Left ventricle myocardium inferior (tissue), 1 donor: ENCODE measurements at regions not wholly inside any gene's neighbourhood (a gene's known extent, or its start where the extent isn't known, plus 50 kb on each side); places are given as distances from the start of the nearest gene placed in this dataset.

ENCODE experiments used
- DNase-seq: peaks from one replicate; pipeline ENCODE4 v3.0.0-alpha.2; 2020
- H3K27ac ChIP-seq: fragments of 200-600 bp; replicated peaks from 2 replicates; pipeline ENCODE4 v1.8.0; 2021
- H3K27me3 ChIP-seq: fragments of 200-600 bp; 2 replicates; pipeline ENCODE4 v1.8.0; 2021; ENCODE audit warnings: low read depth
- H3K36me3 ChIP-seq: fragments of 200-600 bp; 2 replicates; pipeline ENCODE4 v1.8.0; 2021
- H3K4me1 ChIP-seq: fragments of 200-600 bp; 2 replicates; pipeline ENCODE4 v1.8.0; 2021
- H3K4me3 ChIP-seq: fragments of 200-600 bp; 2 replicates; pipeline ENCODE4 v1.8.0; 2021; ENCODE audit warnings: mild to moderate bottlenecking, moderate library complexity
- H3K9me3 ChIP-seq: fragments of 200-600 bp; replicated peaks from 2 replicates; pipeline ENCODE4 v1.8.0; 2021
- CTCF ChIP-seq: fragments of 200-600 bp; IDR thresholded peaks from 2 replicates; pipeline ENCODE4 v1.8.0; 2021; ENCODE audit warnings: antibody characterized with exemption, mild to moderate bottlenecking, borderline replicate concordance
- intact Hi-C: fragments of 100-400 bp; cut with micrococcal nuclease; formaldehyde crosslinking; loops from one replicate; pipeline ENCODE4 v1.11.0; 2022
- donor health status: DM: no; HTN: yes; CAD: no; lungs with severe emphysema.

- no peaks in the 10 kb centered on the region for H3K36me3 ChIP-seq
- H3K4me3 ChIP-seq = no peak overlapping the region
- H3K4me1 ChIP-seq = peaks cover 4% of the 10 kb centered on the region
- TF ChIP-seq CTCF = no peak
- H3K27ac ChIP-seq = no peak overlapping the region
- no peaks in the 10 kb centered on the region for H3K9me3 ChIP-seq
- H3K27me3 ChIP-seq = no peaks in the 10 kb centered on the region
- intact Hi-C loops = no loop called here
- DNase-seq = no peak
Measured at GRCh38 chr2:205869439-205869838, 187.1 kb downstream of the NRP2 start.

GRCh38 chr2:205868773-205869333 lies 186.6 kb downstream of the NRP2 start:
- TF ChIP-seq CTCF = no peak

GRCh38 chr2:205868053-205868452 lies 185.8 kb downstream of the NRP2 start:
- DNase-seq = no peak
- no peaks in the 10 kb centered on the region for H3K36me3 ChIP-seq
- no peak overlapping the region for H3K27ac ChIP-seq
- peaks cover 4% of the 10 kb centered on the region for H3K4me1 ChIP-seq
- no peaks in the 10 kb centered on the region for H3K27me3 ChIP-seq
- intact Hi-C loops = no loop called here
- no peak for TF ChIP-seq CTCF
- H3K4me3 ChIP-seq = no peak overlapping the region
- H3K9me3 ChIP-seq = no peaks in the 10 kb centered on the region

More at GRCh38 chr2:205868773-205869333, 186.6 kb downstream of the NRP2 start:
- H3K9me3 ChIP-seq = no peaks in the 10 kb centered on the region
- H3K36me3 ChIP-seq = no peaks in the 10 kb centered on the region
- H3K4me3 ChIP-seq = no peak overlapping the region
- H3K27me3 ChIP-seq = no peaks in the 10 kb centered on the region
- DNase-seq = no peak
- H3K27ac ChIP-seq = no peak overlapping the region
- intact Hi-C loops = no loop called here
- peaks cover 4% of the 10 kb centered on the region for H3K4me1 ChIP-seq

GRCh38 chr2:205867371-205867770 lies 185.1 kb downstream of the NRP2 start:
- Histone ChIP-seq H3K4me1 (peaks cover 4% of the 10 kb centered on the region), H3K27ac (no peak overlapping the region), H3K4me3 (no peak overlapping the region), H3K9me3 (no peaks in the 10 kb centered on the region), H3K36me3 (no peaks in the 10 kb centered on the region), H3K27me3 (no peaks in the 10 kb centered on the region)
- intact Hi-C loops = no loop called here
- TF ChIP-seq CTCF = no peak
- DNase-seq = no peak

GRCh38 chr2:205865905-205866441 lies 183.7 kb downstream of the NRP2 start:
- TF ChIP-seq CTCF = no peak
- Histone ChIP-seq H3K27ac (no peak overlapping the region), H3K4me1 (peaks cover 4% of the 10 kb centered on the region), H3K4me3 (no peak overlapping the region), H3K27me3 (no peaks in the 10 kb centered on the region), H3K9me3 (no peaks in the 10 kb centered on the region), H3K36me3 (no peaks in the 10 kb centered on the region)
- no peak for DNase-seq
- intact Hi-C loops = no loop called here
